ENCODE measurements at regions not wholly inside any gene's neighbourhood (a gene's known extent, or its start where the extent isn't known, plus 50 kb on each side); places are given as distances from the start of the nearest gene placed in this dataset.

GRCh38 chr3:113096188-113096892, 105.6 kb downstream of the GTPBP8 start:
- no peak for DNase-seq

GRCh38 chr3:113097960-113098447, 107.2 kb downstream of the GTPBP8 start:
- no peak for DNase-seq

GRCh38 chr3:113100063-113100462, 109.3 kb downstream of the GTPBP8 start:
- DNase-seq = no peak

- DNase-seq = peak; percentile 94
These were observed 107.8 kb upstream of the BOC start for GRCh38 chr3:113103588-113103987.

GRCh38 chr3:113104357-113105092, 106.8 kb upstream of the BOC start:
- DNase-seq = no peak

GRCh38 chr3:113105093-113105449, 106.3 kb upstream of the BOC start:
- no peak for DNase-seq

- no peak for DNase-seq
These were observed 105.2 kb upstream of the BOC start for GRCh38 chr3:113105966-113106660.

GRCh38 chr3:113110267-113110666, 101.1 kb upstream of the BOC start:
- DNase-seq = no peak

- no peak for DNase-seq
These were observed 100.2 kb upstream of the BOC start for GRCh38 chr3:113111011-113111707.

- DNase-seq = no peak
These were observed 98.0 kb upstream of the BOC start for GRCh38 chr3:113113361-113113760.

- DNase-seq = no peak
These were observed 93.7 kb upstream of the BOC start for GRCh38 chr3:113117511-113118234.

GRCh38 chr3:113118336-113118735, 93.0 kb upstream of the BOC start:
- no peak for DNase-seq

GRCh38 chr3:113124256-113124830, 87.0 kb upstream of the BOC start:
- DNase-seq = no peak

- DNase-seq = no peak
These were observed 85.4 kb upstream of the BOC start for GRCh38 chr3:113125951-113126350.

GRCh38 chr3:113128386-113129015, 82.9 kb upstream of the BOC start:
- DNase-seq = no peak

GRCh38 chr3:113129168-113129567, 82.2 kb upstream of the BOC start:
- peak; percentile 64 for DNase-seq

GRCh38 chr3:113132571-113132996, 78.8 kb upstream of the BOC start:
- DNase-seq = no peak

GRCh38 chr3:113133140-113133539, 78.2 kb upstream of the BOC start:
- DNase-seq = no peak

- DNase-seq = peak; percentile 10
These were observed 75.3 kb upstream of the BOC start for GRCh38 chr3:113136071-113136470.

GRCh38 chr3:113136544-113136943, 74.8 kb upstream of the BOC start:
- DNase-seq = no peak
